ENCODE measurements at regions not wholly inside any gene's neighbourhood (a gene's known extent, or its start where the extent isn't known, plus 50 kb on each side); places are given as distances from the start of the nearest gene placed in this dataset.

DNA sequence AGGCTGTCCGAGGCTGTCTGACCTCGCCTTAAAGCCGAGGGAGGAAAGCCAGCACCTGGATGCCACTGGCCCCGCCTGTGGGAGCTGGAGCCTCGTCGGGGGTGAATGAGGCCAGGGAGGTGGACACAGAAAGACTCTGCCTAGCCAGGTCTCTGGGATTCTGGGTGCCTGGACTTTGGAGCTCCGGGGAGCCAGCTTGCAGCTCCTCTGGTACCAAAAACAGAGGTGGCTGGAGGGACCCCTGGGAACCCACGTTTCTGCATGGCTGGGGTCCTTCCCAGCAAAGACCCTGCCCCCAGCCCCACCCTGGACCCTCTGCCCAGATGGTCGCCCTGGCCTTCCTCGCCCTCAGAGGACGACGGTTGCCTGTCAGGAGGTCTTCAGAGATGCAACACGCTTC lies 239.7 kb downstream of the BRD1 start:
- Histone ChIP-seq H3K79me2 (ENCODE audit: insufficient read depth, low read length) (peaks cover 7% of the 10 kb centered on the region; the same call in 1 of the 2 replicates), H3K4me3 (ENCODE audit: low read length, poor library complexity, severe bottlenecking) (no peak overlapping the region), H3K4me2 (ENCODE audit: low read depth, low read length, poor library complexity, severe bottlenecking) (no peak overlapping the region), H2AFZ (ENCODE audit: low read length) (no peak overlapping the region), H3K4me1 (ENCODE audit: insufficient read depth, low read length, poor library complexity, severe bottlenecking) (no peaks in the 10 kb centered on the region), H3K36me3 (ENCODE audit: insufficient read depth, low read length) (peaks cover 4% of the 10 kb centered on the region; the same call in 1 of the 2 replicates), H3K9me3 (ENCODE audit: insufficient read depth, low read depth, low read length) (no peaks in the 10 kb centered on the region), H3K9me2 (replicated peaks; ENCODE audit: low read depth, low read length) (no peaks in the 10 kb centered on the region), H3F3A (ENCODE audit: low read depth) (no peaks in the 10 kb centered on the region), H3K27me3 (ENCODE audit: insufficient read depth, low read length, poor library complexity, severe bottlenecking) (no peaks in the 10 kb centered on the region), H4K20me1 (ENCODE audit: insufficient read depth, low read length, poor library complexity, severe bottlenecking) (no peaks in the 10 kb centered on the region), H3K9ac (ENCODE audit: low read depth, low read length, poor library complexity, severe bottlenecking) (no peak overlapping the region)
- TF ChIP-seq, protein P1, sequence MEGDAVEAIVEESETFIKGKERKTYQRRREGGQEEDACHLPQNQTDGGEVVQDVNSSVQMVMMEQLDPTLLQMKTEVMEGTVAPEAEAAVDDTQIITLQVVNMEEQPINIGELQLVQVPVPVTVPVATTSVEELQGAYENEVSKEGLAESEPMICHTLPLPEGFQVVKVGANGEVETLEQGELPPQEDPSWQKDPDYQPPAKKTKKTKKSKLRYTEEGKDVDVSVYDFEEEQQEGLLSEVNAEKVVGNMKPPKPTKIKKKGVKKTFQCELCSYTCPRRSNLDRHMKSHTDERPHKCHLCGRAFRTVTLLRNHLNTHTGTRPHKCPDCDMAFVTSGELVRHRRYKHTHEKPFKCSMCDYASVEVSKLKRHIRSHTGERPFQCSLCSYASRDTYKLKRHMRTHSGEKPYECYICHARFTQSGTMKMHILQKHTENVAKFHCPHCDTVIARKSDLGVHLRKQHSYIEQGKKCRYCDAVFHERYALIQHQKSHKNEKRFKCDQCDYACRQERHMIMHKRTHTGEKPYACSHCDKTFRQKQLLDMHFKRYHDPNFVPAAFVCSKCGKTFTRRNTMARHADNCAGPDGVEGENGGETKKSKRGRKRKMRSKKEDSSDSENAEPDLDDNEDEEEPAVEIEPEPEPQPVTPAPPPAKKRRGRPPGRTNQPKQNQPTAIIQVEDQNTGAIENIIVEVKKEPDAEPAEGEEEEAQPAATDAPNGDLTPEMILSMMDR (conservative IDR thresholded peaks at IDR 0.05; ENCODE audit: low read length) = no peak
- no peak for TF ChIP-seq EZH2phosphoT487 (IDR thresholded peaks at IDR 0.05; ENCODE audit: borderline replicate concordance)

DNA sequence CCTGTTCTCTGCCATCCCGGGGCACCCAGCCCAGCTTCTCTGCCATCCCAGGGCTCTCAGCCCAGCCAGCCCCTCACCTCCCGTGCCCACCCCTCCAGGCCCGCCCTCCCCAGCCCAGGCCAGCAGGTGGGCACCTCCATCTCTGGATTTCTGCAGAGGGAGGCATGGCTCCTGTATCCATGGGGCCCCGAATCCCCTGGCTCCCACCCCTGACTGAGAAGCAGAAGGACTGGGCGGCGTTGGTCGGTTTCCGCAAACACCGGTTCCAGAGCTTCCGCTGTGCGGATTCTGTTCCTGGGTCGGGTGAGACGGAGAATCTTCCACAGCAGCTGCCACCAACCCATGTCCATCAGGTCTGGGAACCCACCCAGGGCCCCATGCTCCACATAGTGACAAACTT lies 240.3 kb downstream of the BRD1 start:
- Histone ChIP-seq H3K9ac (ENCODE audit: low read depth, low read length, poor library complexity, severe bottlenecking) (no peak overlapping the region), H3F3A (ENCODE audit: low read depth) (no peaks in the 10 kb centered on the region), H3K36me3 (ENCODE audit: insufficient read depth, low read length) (no peaks in the 10 kb centered on the region; the same call in 1 of the 2 replicates), H3K9me3 (ENCODE audit: insufficient read depth, low read depth, low read length) (no peaks in the 10 kb centered on the region), H3K79me2 (ENCODE audit: insufficient read depth, low read length) (peaks cover 9% of the 10 kb centered on the region; the same call in 1 of the 2 replicates), H3K4me3 (ENCODE audit: low read length, poor library complexity, severe bottlenecking) (no peak overlapping the region), H2AFZ (ENCODE audit: low read length) (no peak overlapping the region), H4K20me1 (ENCODE audit: insufficient read depth, low read length, poor library complexity, severe bottlenecking) (no peaks in the 10 kb centered on the region), H3K4me2 (ENCODE audit: low read depth, low read length, poor library complexity, severe bottlenecking) (no peak overlapping the region), H3K9me2 (replicated peaks; ENCODE audit: low read depth, low read length) (no peaks in the 10 kb centered on the region), H3K4me1 (ENCODE audit: insufficient read depth, low read length, poor library complexity, severe bottlenecking) (no peaks in the 10 kb centered on the region), H3K27me3 (ENCODE audit: insufficient read depth, low read length, poor library complexity, severe bottlenecking) (no peaks in the 10 kb centered on the region)
- TF ChIP-seq, protein P1 (conservative IDR thresholded peaks at IDR 0.05; ENCODE audit: low read length) = no peak
- no peak for TF ChIP-seq EZH2phosphoT487 (IDR thresholded peaks at IDR 0.05; ENCODE audit: borderline replicate concordance)

DNA sequence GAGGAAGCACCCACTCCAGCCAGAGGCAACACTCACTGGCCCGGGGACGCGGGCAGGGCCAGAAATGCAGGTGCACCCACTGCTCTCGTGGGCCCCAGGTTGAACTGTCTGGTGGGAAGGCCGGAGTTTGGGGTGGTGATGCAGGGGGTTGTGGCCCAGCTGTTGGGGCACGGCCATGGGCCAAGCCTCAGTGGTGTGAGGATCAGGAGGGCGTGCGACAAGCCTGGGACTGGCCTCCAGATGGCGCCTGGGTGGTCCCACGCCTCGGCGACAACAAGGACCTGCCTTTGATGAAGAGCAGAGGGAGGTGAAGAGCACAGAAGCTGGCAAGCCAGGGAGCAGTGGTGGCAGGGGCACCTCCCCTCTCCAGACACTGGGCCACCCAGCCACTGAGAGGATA lies 240.8 kb downstream of the BRD1 start:
- Histone ChIP-seq H3K36me3 (ENCODE audit: insufficient read depth, low read length) (no peaks in the 10 kb centered on the region; the same call in 1 of the 2 replicates), H3K9me2 (replicated peaks; ENCODE audit: low read depth, low read length) (no peaks in the 10 kb centered on the region), H3K4me1 (ENCODE audit: insufficient read depth, low read length, poor library complexity, severe bottlenecking) (no peaks in the 10 kb centered on the region), H2AFZ (ENCODE audit: low read length) (no peak overlapping the region), H3K4me3 (ENCODE audit: low read length, poor library complexity, severe bottlenecking) (no peak overlapping the region), H3K4me2 (ENCODE audit: low read depth, low read length, poor library complexity, severe bottlenecking) (no peak overlapping the region), H3K9ac (ENCODE audit: low read depth, low read length, poor library complexity, severe bottlenecking) (no peak overlapping the region), H4K20me1 (ENCODE audit: insufficient read depth, low read length, poor library complexity, severe bottlenecking) (no peaks in the 10 kb centered on the region), H3K27me3 (ENCODE audit: insufficient read depth, low read length, poor library complexity, severe bottlenecking) (no peaks in the 10 kb centered on the region), H3F3A (ENCODE audit: low read depth) (no peaks in the 10 kb centered on the region), H3K9me3 (ENCODE audit: insufficient read depth, low read depth, low read length) (no peaks in the 10 kb centered on the region), H3K79me2 (ENCODE audit: insufficient read depth, low read length) (peaks cover 10% of the 10 kb centered on the region; the same call in 1 of the 2 replicates)
- TF ChIP-seq, protein P1 (conservative IDR thresholded peaks at IDR 0.05; ENCODE audit: low read length) = peak; percentile 37
- TF ChIP-seq EZH2phosphoT487 (IDR thresholded peaks at IDR 0.05; ENCODE audit: borderline replicate concordance) = no peak
